ENCODE measurements at regions not wholly inside any gene's neighbourhood (a gene's known extent, or its start where the extent isn't known, plus 50 kb on each side); places are given as distances from the start of the nearest gene placed in this dataset.

DNA sequence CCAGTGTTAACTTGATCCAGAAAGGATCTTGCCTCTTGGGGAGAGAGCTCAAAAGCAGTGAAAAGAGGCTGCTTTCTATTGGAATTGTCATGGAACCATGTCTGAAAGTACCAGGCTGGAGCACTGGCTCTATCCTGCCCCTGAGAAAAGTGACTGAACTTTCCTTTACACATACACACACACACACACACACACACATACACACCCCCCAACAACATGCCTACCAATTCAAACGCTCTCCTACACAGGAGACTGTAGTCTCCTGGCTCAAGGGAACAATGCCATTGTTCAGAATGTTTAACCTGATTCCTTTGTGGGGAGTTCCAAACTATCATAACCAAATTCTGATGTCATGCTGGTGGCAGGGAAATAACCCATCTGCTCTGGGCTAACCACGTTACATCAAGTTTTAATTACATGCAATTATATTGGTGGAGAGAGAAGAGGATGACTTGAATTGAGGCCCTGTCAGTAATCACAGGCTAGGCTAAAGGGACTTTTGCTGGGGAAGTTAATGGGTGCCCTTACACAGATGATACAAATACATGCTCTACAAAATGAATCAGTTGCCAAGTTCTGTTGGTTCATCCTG lies 52.3 kb upstream of the DUSP10 start:
- TF ChIP-seq GLI2 (tag by site-specific recombination; IDR thresholded peaks at IDR 0.05; ENCODE audit: borderline replicate concordance, low read depth) (no peak), ZNF274 (IDR thresholded peaks at IDR 0.05; ENCODE audit: low read length) (no peak), ZNF274 (tag by site-specific recombination; IDR thresholded peaks at IDR 0.05; ENCODE audit: borderline replicate concordance) (no peak), ZNF610 (tag by site-specific recombination; IDR thresholded peaks at IDR 0.05; ENCODE audit: borderline replicate concordance) (no peak), ZFP69B (tag by site-specific recombination; IDR thresholded peaks at IDR 0.05) (no peak), CTCF (tag by site-specific recombination; IDR thresholded peaks at IDR 0.05) (no peak)
- TF ChIP-seq, protein P1, sequence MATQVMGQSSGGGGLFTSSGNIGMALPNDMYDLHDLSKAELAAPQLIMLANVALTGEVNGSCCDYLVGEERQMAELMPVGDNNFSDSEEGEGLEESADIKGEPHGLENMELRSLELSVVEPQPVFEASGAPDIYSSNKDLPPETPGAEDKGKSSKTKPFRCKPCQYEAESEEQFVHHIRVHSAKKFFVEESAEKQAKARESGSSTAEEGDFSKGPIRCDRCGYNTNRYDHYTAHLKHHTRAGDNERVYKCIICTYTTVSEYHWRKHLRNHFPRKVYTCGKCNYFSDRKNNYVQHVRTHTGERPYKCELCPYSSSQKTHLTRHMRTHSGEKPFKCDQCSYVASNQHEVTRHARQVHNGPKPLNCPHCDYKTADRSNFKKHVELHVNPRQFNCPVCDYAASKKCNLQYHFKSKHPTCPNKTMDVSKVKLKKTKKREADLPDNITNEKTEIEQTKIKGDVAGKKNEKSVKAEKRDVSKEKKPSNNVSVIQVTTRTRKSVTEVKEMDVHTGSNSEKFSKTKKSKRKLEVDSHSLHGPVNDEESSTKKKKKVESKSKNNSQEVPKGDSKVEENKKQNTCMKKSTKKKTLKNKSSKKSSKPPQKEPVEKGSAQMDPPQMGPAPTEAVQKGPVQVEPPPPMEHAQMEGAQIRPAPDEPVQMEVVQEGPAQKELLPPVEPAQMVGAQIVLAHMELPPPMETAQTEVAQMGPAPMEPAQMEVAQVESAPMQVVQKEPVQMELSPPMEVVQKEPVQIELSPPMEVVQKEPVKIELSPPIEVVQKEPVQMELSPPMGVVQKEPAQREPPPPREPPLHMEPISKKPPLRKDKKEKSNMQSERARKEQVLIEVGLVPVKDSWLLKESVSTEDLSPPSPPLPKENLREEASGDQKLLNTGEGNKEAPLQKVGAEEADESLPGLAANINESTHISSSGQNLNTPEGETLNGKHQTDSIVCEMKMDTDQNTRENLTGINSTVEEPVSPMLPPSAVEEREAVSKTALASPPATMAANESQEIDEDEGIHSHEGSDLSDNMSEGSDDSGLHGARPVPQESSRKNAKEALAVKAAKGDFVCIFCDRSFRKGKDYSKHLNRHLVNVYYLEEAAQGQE (tag by site-specific recombination; IDR thresholded peaks at IDR 0.05), result no peak

All from HEK293 (cell line).